ENCODE measurements at regions not wholly inside any gene's neighbourhood (a gene's known extent, or its start where the extent isn't known, plus 50 kb on each side); places are given as distances from the start of the nearest gene placed in this dataset.

DNA sequence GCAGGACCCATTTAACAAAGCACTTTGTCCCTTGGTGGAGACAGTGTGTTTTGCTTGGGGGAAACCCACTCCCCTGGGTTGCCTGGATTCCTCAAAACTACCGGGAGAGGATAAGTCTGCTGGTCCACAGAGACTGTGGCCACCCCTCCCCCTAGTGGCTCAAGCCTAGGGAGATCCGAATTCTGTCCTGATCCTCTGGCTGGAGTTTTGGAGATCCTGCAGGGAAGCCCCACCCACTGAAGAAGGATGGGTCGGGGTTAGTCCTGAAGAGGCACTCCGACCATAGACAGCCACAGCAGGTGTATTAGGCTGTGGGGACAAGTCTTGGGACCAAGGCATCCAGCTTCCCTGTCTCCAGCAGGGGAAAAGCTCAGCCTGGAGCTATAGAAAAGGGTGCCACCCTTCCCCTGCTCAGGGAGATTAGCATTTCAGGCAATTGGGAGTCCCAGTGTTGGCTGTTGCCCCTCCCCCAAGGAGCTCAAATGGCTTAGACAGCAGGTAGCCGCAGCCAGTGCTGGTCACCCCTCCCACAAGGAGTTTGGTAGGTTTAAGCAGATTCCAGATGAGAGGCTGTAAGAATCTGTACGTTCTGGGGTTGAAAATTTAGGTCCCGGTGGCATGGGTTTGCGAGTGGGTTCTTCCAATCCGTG lies 750.0 kb downstream of the TBC1D32 start (continued):
- TF ChIP-seq RFX5 (IDR thresholded peaks at IDR 0.05; ENCODE audit: borderline replicate concordance, low read depth, low read length) (no peak), MAX (IDR thresholded peaks at IDR 0.05) (no peak), EP300 (IDR thresholded peaks at IDR 0.05; ENCODE audit: borderline replicate concordance in 1 of 2, low read depth in 2 of 2, low read length in 2 of 2) (no peak), CBX8 (IDR thresholded peaks at IDR 0.05; ENCODE audit: borderline replicate concordance, low read depth, low read length) (no peak), RXRA (IDR thresholded peaks at IDR 0.05; ENCODE audit: insufficient read depth, low read depth, low read length) (no peak), SIX5 (IDR thresholded peaks at IDR 0.05; ENCODE audit: low read depth, low read length) (no peak), SAP30 (IDR thresholded peaks at IDR 0.05; ENCODE audit: insufficient read depth, insufficient replicate concordance, low read length) (no peak), KDM5A (IDR thresholded peaks at IDR 0.05; ENCODE audit: low read length) (no peak)
- TF ChIP-seq, protein P1, sequence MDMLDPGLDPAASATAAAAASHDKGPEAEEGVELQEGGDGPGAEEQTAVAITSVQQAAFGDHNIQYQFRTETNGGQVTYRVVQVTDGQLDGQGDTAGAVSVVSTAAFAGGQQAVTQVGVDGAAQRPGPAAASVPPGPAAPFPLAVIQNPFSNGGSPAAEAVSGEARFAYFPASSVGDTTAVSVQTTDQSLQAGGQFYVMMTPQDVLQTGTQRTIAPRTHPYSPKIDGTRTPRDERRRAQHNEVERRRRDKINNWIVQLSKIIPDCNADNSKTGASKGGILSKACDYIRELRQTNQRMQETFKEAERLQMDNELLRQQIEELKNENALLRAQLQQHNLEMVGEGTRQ (IDR thresholded peaks at IDR 0.05; ENCODE audit: low read length), result no peak
